OCI-M1 (cell line): ENCODE measurements at regions not wholly inside any gene's neighbourhood (a gene's known extent, or its start where the extent isn't known, plus 50 kb on each side); places are given as distances from the start of the nearest gene placed in this dataset.
"Not testable (repeated sequence)": the region's sequence is repeated elsewhere in the genome, so short reads cannot be mapped to it uniquely, and the experiment has no call there.

Experiments used
- DNase-seq: peaks from one replicate; lab custom pipeline; 2025; lab: John Stamatoyannopoulos, UW

GRCh38 chr5:101505891-101506570 lies 602.9 kb upstream of the ST8SIA4 start:
- no peak for DNase-seq

DNA sequence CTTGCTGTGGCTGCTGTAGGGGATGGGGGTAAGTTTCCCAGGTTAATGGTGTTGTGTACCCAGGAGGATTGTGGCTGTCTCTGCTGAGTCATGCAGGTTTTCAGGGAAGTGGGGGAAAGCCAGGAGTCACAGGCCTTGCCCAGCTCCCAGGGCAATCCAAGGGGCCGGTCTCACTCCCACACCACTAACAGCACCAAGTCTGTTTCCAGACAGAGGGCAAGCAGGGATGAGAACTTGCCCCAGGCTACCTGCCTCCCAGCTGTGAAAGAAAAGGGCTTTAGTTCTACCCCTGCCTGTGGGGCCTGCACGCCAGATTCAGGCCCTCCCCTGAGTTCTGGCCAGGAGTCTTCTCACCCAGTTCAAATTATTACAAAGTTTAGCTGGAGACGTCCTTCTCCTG lies 579.8 kb upstream of the ST8SIA4 start:
- DNase-seq: no peak

DNA sequence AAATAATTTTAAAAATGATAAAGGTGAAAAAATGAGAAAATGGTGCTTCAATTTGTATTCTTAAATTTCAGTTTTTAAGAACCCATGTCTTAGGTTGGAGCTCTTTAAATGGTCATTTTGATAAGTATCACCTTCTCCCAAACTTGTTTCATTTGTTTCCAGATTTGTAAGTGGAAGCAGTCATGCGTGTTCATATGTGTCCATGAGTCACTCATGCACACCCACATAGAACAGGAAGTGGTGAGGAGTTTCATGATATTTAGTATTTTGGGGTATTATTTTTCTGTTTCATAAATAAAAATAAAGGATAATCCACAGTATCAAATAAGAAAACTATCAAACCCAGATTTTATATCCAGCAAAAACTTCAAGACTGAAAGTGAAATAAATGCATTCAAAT lies 570.4 kb upstream of the ST8SIA4 start:
- peak; percentile 76 for DNase-seq

DNA sequence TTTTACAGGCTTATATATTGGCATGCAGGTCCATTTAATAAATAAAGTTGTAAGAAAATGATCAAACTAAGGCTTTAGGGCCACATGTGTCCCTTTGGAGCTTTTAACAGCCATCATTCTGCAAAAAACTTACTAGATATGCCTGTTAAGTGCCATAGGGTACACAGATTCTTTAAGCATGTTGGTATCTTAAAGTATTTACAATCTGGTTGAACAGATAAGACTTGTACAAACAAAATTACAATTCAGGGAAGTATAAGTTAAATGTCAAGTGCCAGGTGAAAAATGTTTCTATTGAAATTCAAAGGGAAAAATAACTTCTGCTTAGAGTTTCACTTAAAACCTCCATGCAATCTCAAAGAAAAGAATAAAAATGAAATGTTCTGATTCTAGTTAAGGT lies 558.4 kb upstream of the ST8SIA4 start:
- DNase-seq: no peak

DNA sequence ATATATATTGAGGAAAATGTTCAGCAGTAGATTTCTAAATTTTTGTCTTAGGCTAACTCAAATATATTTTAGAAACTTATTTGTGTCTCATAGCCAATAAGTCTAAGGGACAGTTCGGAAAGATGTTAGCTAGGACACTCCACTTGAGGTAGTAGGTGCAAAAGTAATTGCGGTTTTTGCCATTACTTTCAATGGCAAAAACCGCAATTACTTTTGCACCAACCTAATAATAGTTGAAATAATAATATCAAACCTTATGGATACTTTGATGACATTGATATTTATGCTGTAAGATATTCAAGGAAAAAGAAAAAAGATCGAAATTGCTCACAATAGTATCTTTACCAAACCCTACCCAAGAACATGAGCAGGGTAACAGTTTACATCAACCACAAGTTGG lies 555.5 kb upstream of the ST8SIA4 start:
- DNase-seq: no peak

DNA sequence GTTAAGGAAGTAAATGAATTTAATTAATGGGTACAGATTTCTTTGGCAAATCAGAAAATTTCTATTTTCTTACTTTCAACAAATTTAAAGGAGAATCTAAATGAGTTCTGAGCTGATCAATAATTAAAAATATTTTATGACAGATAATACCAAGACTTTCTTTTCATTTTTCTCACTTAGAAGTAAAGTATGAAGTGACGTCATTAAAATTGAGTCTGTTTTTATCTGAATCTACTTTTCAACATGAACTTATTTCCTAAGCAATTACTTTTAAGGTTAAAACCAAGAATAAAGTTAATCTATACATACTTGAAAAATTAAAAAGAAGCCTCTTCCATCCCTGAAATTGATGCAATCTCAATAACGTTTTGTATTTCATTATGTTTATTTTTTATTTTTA lies 552.8 kb upstream of the ST8SIA4 start:
- no peak for DNase-seq

GRCh38 chr5:101455048-101455447 lies 552.0 kb upstream of the ST8SIA4 start:
- no peak for DNase-seq

GRCh38 chr5:101442281-101442680 lies 539.2 kb upstream of the ST8SIA4 start:
- DNase-seq: not testable (repeated sequence)

- DNase-seq: peak; percentile 75
Measured at GRCh38 chr5:101440173-101440572, 537.1 kb upstream of the ST8SIA4 start.

- no peak for DNase-seq
Measured at GRCh38 chr5:101437351-101437750, 534.3 kb upstream of the ST8SIA4 start.

GRCh38 chr5:101435768-101436167 lies 532.7 kb upstream of the ST8SIA4 start:
- peak; percentile 10 for DNase-seq

DNA sequence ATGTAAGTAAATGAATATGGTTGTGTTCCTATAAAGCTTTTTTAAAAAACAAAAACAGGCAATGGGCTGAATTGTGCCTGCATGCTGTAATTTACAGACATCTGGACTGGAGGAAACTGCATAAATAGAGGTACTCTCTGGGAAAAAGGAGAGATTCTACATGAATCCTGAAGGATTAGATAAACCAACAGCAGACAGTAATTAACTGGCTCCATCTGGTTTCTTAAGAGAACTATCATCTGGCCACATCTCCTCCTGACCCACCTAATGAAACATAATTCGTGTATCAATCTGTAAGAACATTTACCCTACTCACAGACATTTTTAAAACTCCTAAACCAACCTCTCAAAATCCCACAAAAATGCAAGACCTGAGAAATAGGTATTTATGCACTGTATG lies 528.1 kb upstream of the ST8SIA4 start:
- no peak for DNase-seq

DNA sequence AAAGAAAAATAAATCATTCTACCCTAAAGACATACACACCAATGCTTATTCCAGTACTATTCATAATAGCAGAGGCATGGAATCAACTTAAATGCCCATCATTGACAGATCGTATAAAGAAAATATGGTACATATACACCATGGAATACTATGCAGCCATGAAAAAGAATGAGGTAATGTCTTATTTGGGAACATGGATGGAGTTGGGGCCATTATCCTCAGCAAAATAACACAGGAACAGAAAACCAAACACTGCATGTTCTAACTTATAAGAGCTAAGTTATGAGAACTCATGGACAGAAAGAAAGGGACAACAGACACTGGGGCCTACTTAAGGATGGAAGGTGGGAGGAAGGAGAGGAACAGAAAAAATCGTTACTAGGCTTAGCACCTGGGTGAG lies 527.5 kb upstream of the ST8SIA4 start:
- no peak for DNase-seq

DNA sequence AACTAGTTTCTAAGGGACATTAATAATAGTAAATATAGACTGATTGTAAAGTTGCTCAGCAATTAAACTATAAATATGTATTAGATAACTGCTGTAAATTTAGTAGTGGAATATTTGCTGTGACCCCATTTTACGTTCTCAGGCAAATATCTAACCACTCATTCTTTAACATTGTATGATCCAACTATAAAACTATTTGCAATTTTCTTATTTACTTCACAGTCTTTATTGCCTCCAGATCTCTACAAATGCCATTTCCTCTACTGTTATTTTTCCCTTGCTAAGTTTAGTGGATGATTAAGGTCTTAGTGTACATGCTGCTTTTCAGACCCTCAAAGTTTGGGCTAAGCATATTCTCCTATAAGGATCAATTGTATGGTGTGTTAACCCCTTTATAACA lies 526.2 kb upstream of the ST8SIA4 start:
- no peak for DNase-seq

- peak; percentile 89 for DNase-seq
Measured at GRCh38 chr5:101425339-101425859, 522.3 kb upstream of the ST8SIA4 start.

DNA sequence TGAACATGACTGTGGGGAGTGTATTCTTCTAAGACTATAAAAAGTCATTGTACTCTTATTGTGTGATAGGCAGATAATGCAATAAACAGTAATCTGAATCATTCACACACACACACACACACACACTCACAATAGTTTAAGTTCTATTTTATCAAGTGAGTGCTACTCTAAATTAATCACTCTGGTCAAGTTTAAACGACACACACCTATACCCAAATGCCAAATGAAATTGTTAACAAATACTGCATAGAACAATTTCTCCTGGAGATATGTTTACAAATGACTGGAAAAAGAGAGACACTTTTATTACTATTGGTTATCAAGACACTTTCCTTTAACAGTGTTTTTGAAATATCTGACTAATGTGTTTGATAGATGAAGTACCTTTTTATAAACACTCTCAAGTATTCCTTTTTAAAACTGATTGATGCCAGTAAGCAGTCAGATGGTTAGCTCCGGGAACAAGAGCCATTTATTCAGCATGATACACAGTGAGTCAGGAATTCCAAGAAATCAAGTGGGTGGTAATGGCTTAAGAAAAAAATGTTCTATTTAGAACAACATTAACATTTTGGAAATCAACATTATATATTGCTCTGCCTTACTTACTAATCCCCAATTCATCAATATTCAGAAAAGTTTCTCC lies 521.6 kb upstream of the ST8SIA4 start:
- DNase-seq: peak; percentile 67

DNA sequence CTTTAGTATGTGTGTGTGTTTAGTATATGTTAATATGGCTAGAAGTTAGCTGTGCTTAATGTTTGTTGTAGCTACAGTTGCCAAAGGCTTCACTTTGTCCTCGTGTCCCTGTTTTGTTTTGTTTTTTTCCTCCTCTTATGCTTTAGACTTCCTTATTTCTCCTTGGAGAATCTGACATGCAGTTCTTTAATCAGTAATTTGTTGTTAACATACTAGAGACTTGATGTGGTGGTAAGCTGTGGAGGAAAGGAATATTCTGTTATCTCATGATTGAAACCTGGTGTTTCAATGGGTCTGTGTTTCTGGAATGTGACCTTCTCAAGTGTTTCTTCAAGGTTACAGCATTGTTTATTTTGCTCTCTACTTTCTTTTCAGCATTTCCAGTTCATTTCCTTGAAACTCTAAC lies 515.6 kb upstream of the ST8SIA4 start:
- DNase-seq: peak; percentile 46

GRCh38 chr5:101404531-101404930 lies 501.4 kb upstream of the ST8SIA4 start:
- DNase-seq: no peak

- peak; percentile 2 for DNase-seq
Measured at GRCh38 chr5:101393795-101394450, 490.8 kb upstream of the ST8SIA4 start.

DNA sequence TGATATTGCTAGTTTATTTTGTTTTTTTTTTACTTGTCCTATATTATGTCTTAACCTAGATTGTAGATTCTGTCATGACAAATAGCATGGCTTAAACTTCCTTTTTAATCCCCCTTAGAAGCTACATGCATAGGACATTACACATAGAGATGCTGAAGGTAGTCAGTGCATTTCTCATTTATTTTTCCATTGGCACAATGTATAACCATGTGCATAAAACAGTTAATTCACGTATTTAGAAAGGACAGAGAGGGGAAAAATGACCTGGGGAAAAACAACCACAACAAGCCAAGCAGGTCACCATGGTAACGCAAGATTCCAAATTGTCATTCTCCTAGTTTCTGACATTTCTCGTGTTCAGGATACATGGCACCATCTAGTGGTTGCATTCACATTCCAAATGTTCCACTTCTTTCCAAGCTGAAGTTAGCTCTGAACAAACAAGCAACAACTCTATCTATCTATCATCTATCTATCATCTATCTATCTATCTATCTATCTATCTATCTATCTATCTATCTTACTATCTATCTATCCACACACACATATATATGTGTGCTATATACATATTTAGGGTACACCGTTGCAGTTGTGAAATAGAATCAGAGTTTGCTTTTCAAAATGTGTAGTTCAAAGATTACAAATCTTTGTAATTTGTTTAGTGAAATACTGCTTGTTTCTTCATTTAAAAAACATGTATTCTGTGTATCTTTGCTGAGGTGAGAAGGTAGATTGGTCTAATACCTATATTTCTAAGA lies 487.2 kb upstream of the ST8SIA4 start:
- DNase-seq: peak; percentile 65

DNA sequence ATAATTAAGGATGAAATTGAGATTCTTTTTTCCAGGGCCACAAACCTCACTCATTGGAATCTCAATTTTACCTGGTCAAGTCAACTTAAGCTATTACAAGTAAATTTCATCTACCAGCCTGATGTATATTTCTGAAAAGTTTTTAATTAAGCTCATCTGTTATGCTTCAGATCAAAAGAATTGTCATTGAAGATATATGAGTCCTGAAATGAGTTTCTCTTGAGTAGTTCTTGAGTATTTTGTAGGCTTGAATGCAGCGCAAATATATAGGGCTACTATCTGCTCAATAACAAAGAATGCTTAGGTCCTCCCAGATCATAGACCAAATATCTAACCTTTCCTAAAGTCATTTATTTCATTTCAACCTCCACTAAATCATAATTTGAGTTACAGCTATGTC lies 482.2 kb upstream of the ST8SIA4 start:
- DNase-seq: no peak

GRCh38 chr5:101370181-101370580 lies 467.1 kb upstream of the ST8SIA4 start:
- DNase-seq: no peak
